Stimulated activated CD4-positive, alpha-beta T cell treated with anti-CD3 and anti-CD28 coated beads, Interleukin-15, amount 100 ng/mL, for 24 hours (primary cell): ENCODE measurements at regions not wholly inside any gene's neighbourhood (a gene's known extent, or its start where the extent isn't known, plus 50 kb on each side); places are given as distances from the start of the nearest gene placed in this dataset.

Experiments used
- DNase-seq: peaks from one replicate; pipeline ENCODE4 v3.0.0-alpha.2; 2020

- DNase-seq: no peak
These were observed 210.7 kb downstream of the C9orf50 start for GRCh38 chr9:129410226-129410625.

- DNase-seq: no peak
These were observed 212.2 kb downstream of the C9orf50 start for GRCh38 chr9:129408535-129409215.

- DNase-seq: no peak
These were observed 212.9 kb downstream of the C9orf50 start for GRCh38 chr9:129407905-129408452.

GRCh38 chr9:129406278-129407225, 214.3 kb downstream of the C9orf50 start:
- no peak for DNase-seq

- DNase-seq: no peak
These were observed 215.1 kb downstream of the C9orf50 start for GRCh38 chr9:129405827-129406213.

- DNase-seq: no peak
These were observed 215.6 kb downstream of the C9orf50 start for GRCh38 chr9:129405089-129405826.

- DNase-seq: no peak
These were observed 216.3 kb downstream of the C9orf50 start for GRCh38 chr9:129404621-129405020.

- no peak for DNase-seq
These were observed 216.9 kb downstream of the C9orf50 start for GRCh38 chr9:129403779-129404620.

GRCh38 chr9:129402931-129403778, 217.7 kb downstream of the C9orf50 start:
- DNase-seq: no peak

GRCh38 chr9:129402371-129402739, 218.5 kb downstream of the C9orf50 start:
- DNase-seq: no peak

GRCh38 chr9:129401623-129402370, 219.1 kb downstream of the C9orf50 start:
- DNase-seq: no peak

- DNase-seq: no peak
These were observed 219.8 kb downstream of the C9orf50 start for GRCh38 chr9:129400971-129401622.

- DNase-seq: no peak
These were observed 220.6 kb downstream of the C9orf50 start for GRCh38 chr9:129400001-129400970.

GRCh38 chr9:129399634-129399990, 221.3 kb downstream of the C9orf50 start:
- no peak for DNase-seq

GRCh38 chr9:129398961-129399633, 221.0 kb upstream of the IER5L start:
- no peak for DNase-seq

GRCh38 chr9:129398101-129398960, 220.3 kb upstream of the IER5L start:
- DNase-seq: no peak

GRCh38 chr9:129397335-129397734, 219.3 kb upstream of the IER5L start:
- DNase-seq: no peak
